Stimulated activated CD8-positive, alpha-beta memory T cell treated with anti-CD3 and anti-CD28 coated beads, Interleukin-12 subunit alpha, Interleukin-12 subunit beta, amount 100 ng/mL, for 1 hour (primary cell): ENCODE measurements at regions not wholly inside any gene's neighbourhood (a gene's known extent, or its start where the extent isn't known, plus 50 kb on each side); places are given as distances from the start of the nearest gene placed in this dataset.
"Not testable (repeated sequence)": the region's sequence is repeated elsewhere in the genome, so short reads cannot be mapped to it uniquely, and the experiment has no call there.

Experiments
- DNase-seq: peaks from one replicate; pipeline ENCODE4 v3.0.0-alpha.2; 2020; ENCODE audit warnings: low read depth

- no peak for DNase-seq
Observed at GRCh38 chr1:212155219-212155618, 119.7 kb downstream of the DTL start.

- DNase-seq = no peak
Observed at GRCh38 chr1:212157252-212157651, 121.7 kb downstream of the DTL start.

- no peak for DNase-seq
Observed at GRCh38 chr1:212158912-212159796, 123.6 kb downstream of the DTL start.

- DNase-seq = no peak
Observed at GRCh38 chr1:212161231-212161781, 123.9 kb upstream of the PPP2R5A start.

- no peak for DNase-seq
Observed at GRCh38 chr1:212162635-212163034, 122.6 kb upstream of the PPP2R5A start.

GRCh38 chr1:212164095-212164872 is 120.9 kb upstream of the PPP2R5A start:
- no peak for DNase-seq

GRCh38 chr1:212166244-212166643 is 119.0 kb upstream of the PPP2R5A start:
- DNase-seq = no peak

- DNase-seq = no peak
Observed at GRCh38 chr1:212166644-212167043, 118.6 kb upstream of the PPP2R5A start.

- DNase-seq = no peak
Observed at GRCh38 chr1:212167098-212167497, 118.1 kb upstream of the PPP2R5A start.

- no peak for DNase-seq
Observed at GRCh38 chr1:212173567-212173966, 111.6 kb upstream of the PPP2R5A start.

GRCh38 chr1:212174295-212174694 is 110.9 kb upstream of the PPP2R5A start:
- not testable (repeated sequence) for DNase-seq

- no peak for DNase-seq
Observed at GRCh38 chr1:212177542-212177941, 107.7 kb upstream of the PPP2R5A start.

GRCh38 chr1:212178851-212179250 is 106.4 kb upstream of the PPP2R5A start:
- DNase-seq = no peak

GRCh38 chr1:212179394-212180076 is 105.7 kb upstream of the PPP2R5A start:
- DNase-seq = no peak

GRCh38 chr1:212181015-212181882 is 104.0 kb upstream of the PPP2R5A start:
- DNase-seq = no peak

GRCh38 chr1:212182171-212182570 is 103.0 kb upstream of the PPP2R5A start:
- no peak for DNase-seq

- no peak for DNase-seq
Observed at GRCh38 chr1:212182579-212182978, 102.6 kb upstream of the PPP2R5A start.

GRCh38 chr1:212186427-212187207 is 98.6 kb upstream of the PPP2R5A start:
- no peak for DNase-seq

- DNase-seq = no peak
Observed at GRCh38 chr1:212188599-212189351, 96.4 kb upstream of the PPP2R5A start.

- DNase-seq = no peak
Observed at GRCh38 chr1:212189352-212189738, 95.9 kb upstream of the PPP2R5A start.
